ENCODE measurements at regions not wholly inside any gene's neighbourhood (a gene's known extent, or its start where the extent isn't known, plus 50 kb on each side); places are given as distances from the start of the nearest gene placed in this dataset.
A peak's percentile ranks its signal among the peaks of the same experiment; 100 is the strongest.
"Not testable (repeated sequence)": the region's sequence is repeated elsewhere in the genome, so short reads cannot be mapped to it uniquely, and the experiment has no call there.

- no peak overlapping the region for H3K4me3 ChIP-seq
- 52 to 81% methylated on average over 1 of the region's 1 CpG for WGBS, 2 donors
- H3K27ac ChIP-seq: no peak overlapping the region
- intact Hi-C loops (cut with DNase I; ENCODE audit: low total_unique reads): no loop called here
- H3K27me3 ChIP-seq: no peaks in the 10 kb centered on the region
- H3K9me3 ChIP-seq: no peaks in the 10 kb centered on the region
- no peaks in the 10 kb centered on the region for H3K4me1 ChIP-seq
- H3K36me3 ChIP-seq (ENCODE audit: low read depth, missing control alignments): no peaks in the 10 kb centered on the region
- no peak for DNase-seq
- no peak for TF ChIP-seq CTCF (IDR thresholded peaks at IDR 0.05)
- TF ChIP-seq POLR2A (IDR thresholded peaks at IDR 0.05): no peak
Measured at GRCh38 chr10:21385536-21385935, 139.9 kb downstream of the SKIDA1 start.

- Histone ChIP-seq H3K4me3 (no peak overlapping the region), H3K27me3 (no peaks in the 10 kb centered on the region), H3K36me3 (ENCODE audit: low read depth, missing control alignments) (no peaks in the 10 kb centered on the region), H3K4me1 (no peaks in the 10 kb centered on the region), H3K27ac (no peak overlapping the region), H3K9me3 (no peaks in the 10 kb centered on the region)
- 84 to 85% methylated on average over 3 of the region's 3 CpGs for WGBS, 2 donors
- no peak for DNase-seq
- intact Hi-C loops (cut with DNase I; ENCODE audit: low total_unique reads): no loop called here
- TF ChIP-seq CTCF (IDR thresholded peaks at IDR 0.05) (no peak), POLR2A (IDR thresholded peaks at IDR 0.05) (no peak)
Measured at GRCh38 chr10:21379143-21379542, 146.3 kb downstream of the SKIDA1 start.

- 84 to 85% methylated on average over 2 of the region's 2 CpGs for WGBS, 2 donors
- H3K4me1 ChIP-seq; H3K4me3 ChIP-seq; DNase-seq; H3K36me3 ChIP-seq (ENCODE audit: low read depth, missing control alignments); intact Hi-C loops (cut with DNase I; ENCODE audit: low total_unique reads); H3K9me3 ChIP-seq; H3K27me3 ChIP-seq; H3K27ac ChIP-seq: not testable (repeated sequence)
Measured at GRCh38 chr10:21375274-21375673, 150.2 kb downstream of the SKIDA1 start.

- H3K9me3 ChIP-seq; H3K4me3 ChIP-seq; H3K4me1 ChIP-seq; H3K27ac ChIP-seq; DNase-seq; H3K36me3 ChIP-seq (ENCODE audit: low read depth, missing control alignments); intact Hi-C loops (cut with DNase I; ENCODE audit: low total_unique reads); H3K27me3 ChIP-seq: not testable (repeated sequence)
- 78 to 90% methylated on average over 3 of the region's 3 CpGs for WGBS, 2 donors
Measured at GRCh38 chr10:21373881-21374280, 151.6 kb downstream of the SKIDA1 start.

- Histone ChIP-seq H3K27me3 (no peaks in the 10 kb centered on the region), H3K9me3 (no peaks in the 10 kb centered on the region), H3K36me3 (ENCODE audit: low read depth, missing control alignments) (no peaks in the 10 kb centered on the region), H3K4me3 (no peak overlapping the region), H3K4me1 (peaks cover 13% of the 10 kb centered on the region), H3K27ac (peak overlapping the region in 1 of 2 donors; percentile 8)
- TF ChIP-seq CTCF (IDR thresholded peaks at IDR 0.05) (no peak), POLR2A (IDR thresholded peaks at IDR 0.05) (no peak)
- DNase-seq: peak; percentile 73
- WGBS, 2 donors: 28 to 39% methylated on average over 4 of the region's 4 CpGs
- intact Hi-C loops (cut with DNase I; ENCODE audit: low total_unique reads): no loop called here
Measured at GRCh38 chr10:21372651-21373410, 152.7 kb downstream of the SKIDA1 start.

GRCh38 chr10:21369697-21370096 lies 155.8 kb downstream of the SKIDA1 start:
- Histone ChIP-seq H3K36me3 (ENCODE audit: low read depth, missing control alignments) (no peaks in the 10 kb centered on the region), H3K9me3 (no peaks in the 10 kb centered on the region), H3K4me1 (peaks cover 18% of the 10 kb centered on the region), H3K27ac (peak overlapping the region in 1 of 2 donors; percentile 0), H3K27me3 (no peaks in the 10 kb centered on the region), H3K4me3 (no peak overlapping the region)
- intact Hi-C loops (cut with DNase I; ENCODE audit: low total_unique reads): no loop called here
- 12 to 45% methylated on average over 2 of the region's 2 CpGs for WGBS, 2 donors
- TF ChIP-seq POLR2A (IDR thresholded peaks at IDR 0.05) (no peak), CTCF (IDR thresholded peaks at IDR 0.05) (no peak)
- peak; percentile 46 for DNase-seq
